ENCODE measurements at regions not wholly inside any gene's neighbourhood (a gene's known extent, or its start where the extent isn't known, plus 50 kb on each side); places are given as distances from the start of the nearest gene placed in this dataset.

DNA sequence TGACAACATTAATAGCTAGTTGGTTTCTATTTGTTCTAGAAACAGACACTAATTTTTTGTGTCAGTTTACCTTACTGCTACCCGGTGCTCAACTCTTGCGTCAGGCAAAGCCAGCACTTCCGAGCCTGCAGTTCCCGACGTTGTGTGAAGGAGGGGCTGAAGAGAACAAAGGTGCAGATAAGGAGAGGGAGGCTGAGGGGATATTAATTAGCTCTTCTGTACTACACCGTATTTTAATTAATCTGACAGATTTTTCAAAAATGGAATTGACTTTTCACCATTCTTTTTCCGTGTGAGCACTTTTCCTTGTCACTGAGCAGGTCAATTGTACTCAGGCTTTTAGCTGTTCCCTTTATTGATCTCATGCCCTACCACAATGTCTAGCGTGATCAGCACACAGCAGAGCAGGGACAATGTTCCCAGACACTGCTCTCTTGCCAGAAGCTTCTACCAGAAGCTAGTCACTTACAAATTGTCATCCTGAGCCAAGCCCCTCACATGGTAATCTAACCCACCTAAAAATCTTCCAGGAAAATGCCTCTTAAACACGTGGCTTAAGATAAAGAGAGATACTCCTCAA is 650.5 kb upstream of the MKI67 start:
- H3K4me3 ChIP-seq: no peak overlapping the region
- H3K27ac ChIP-seq: no peak overlapping the region
- no peaks in the 10 kb centered on the region for H3K4me1 ChIP-seq
- H3K27me3 ChIP-seq: no peaks in the 10 kb centered on the region
- no peaks in the 10 kb centered on the region for H3K36me3 ChIP-seq
- H3K9me3 ChIP-seq: no peaks in the 10 kb centered on the region
- ATAC-seq (no peak), DNase-seq (no peak)
- intact Hi-C loops (cut with DNase I): no loop called here
- TF ChIP-seq, protein P1, sequence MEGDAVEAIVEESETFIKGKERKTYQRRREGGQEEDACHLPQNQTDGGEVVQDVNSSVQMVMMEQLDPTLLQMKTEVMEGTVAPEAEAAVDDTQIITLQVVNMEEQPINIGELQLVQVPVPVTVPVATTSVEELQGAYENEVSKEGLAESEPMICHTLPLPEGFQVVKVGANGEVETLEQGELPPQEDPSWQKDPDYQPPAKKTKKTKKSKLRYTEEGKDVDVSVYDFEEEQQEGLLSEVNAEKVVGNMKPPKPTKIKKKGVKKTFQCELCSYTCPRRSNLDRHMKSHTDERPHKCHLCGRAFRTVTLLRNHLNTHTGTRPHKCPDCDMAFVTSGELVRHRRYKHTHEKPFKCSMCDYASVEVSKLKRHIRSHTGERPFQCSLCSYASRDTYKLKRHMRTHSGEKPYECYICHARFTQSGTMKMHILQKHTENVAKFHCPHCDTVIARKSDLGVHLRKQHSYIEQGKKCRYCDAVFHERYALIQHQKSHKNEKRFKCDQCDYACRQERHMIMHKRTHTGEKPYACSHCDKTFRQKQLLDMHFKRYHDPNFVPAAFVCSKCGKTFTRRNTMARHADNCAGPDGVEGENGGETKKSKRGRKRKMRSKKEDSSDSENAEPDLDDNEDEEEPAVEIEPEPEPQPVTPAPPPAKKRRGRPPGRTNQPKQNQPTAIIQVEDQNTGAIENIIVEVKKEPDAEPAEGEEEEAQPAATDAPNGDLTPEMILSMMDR (IDR thresholded peaks at IDR 0.05): no peak

- Histone ChIP-seq H3K36me3 (no peaks in the 10 kb centered on the region), H3K9me3 (no peaks in the 10 kb centered on the region), H3K27ac (no peak overlapping the region), H3K4me1 (no peaks in the 10 kb centered on the region), H3K27me3 (no peaks in the 10 kb centered on the region), H3K4me3 (no peak overlapping the region)
- intact Hi-C loops (cut with DNase I): no loop called here
- ATAC-seq (no peak), DNase-seq (no peak)
- TF ChIP-seq, protein P1 (IDR thresholded peaks at IDR 0.05): no peak
Measured at GRCh38 chr10:128777342-128777741, 651.1 kb upstream of the MKI67 start.

- Histone ChIP-seq H3K4me1 (no peaks in the 10 kb centered on the region), H3K27me3 (no peaks in the 10 kb centered on the region), H3K9me3 (no peaks in the 10 kb centered on the region), H3K4me3 (no peak overlapping the region), H3K27ac (no peak overlapping the region), H3K36me3 (no peaks in the 10 kb centered on the region)
- ATAC-seq: no peak
- intact Hi-C loops (cut with DNase I): no loop called here
- DNase-seq: no peak
- TF ChIP-seq, protein P1 (IDR thresholded peaks at IDR 0.05): no peak
Measured at GRCh38 chr10:128779416-128779815, 653.2 kb upstream of the MKI67 start.

- no peak overlapping the region for H3K4me3 ChIP-seq
- H3K36me3 ChIP-seq: no peaks in the 10 kb centered on the region
- H3K27me3 ChIP-seq: no peaks in the 10 kb centered on the region
- TF ChIP-seq, protein P1 (IDR thresholded peaks at IDR 0.05): no peak
- no peak for ATAC-seq
- no peaks in the 10 kb centered on the region for H3K9me3 ChIP-seq
- no peak overlapping the region for H3K27ac ChIP-seq
- no peak for DNase-seq
- no peaks in the 10 kb centered on the region for H3K4me1 ChIP-seq
- intact Hi-C loops (cut with DNase I): no loop called here
Measured at GRCh38 chr10:128780156-128780761, 654.0 kb upstream of the MKI67 start.

DNA sequence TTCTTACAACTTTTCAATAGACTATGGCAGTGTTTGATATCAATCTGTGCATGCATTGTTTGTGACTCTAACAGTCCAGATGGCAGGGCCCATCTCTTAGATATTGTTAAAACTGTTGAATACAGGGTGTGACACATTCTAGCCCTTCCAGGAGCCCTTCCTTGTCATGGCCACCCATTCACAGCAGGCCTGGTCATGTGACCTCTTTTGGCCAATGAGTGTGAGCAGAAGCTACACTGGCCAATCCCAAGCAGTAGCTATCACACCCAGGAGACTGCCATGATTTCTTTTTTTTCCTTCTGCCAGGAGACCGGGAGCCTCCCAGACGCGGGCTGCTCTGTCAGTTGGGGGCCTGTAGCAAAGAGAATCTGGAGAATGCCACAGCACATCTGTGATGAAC is 655.4 kb upstream of the MKI67 start:
- no peak for ATAC-seq
- intact Hi-C loops (cut with DNase I): no loop called here
- TF ChIP-seq, protein P1 (IDR thresholded peaks at IDR 0.05): no peak

More for the DNA sequence above, 655.4 kb upstream of the MKI67 start:
- no peak overlapping the region for H3K27ac ChIP-seq
- no peaks in the 10 kb centered on the region for H3K9me3 ChIP-seq
- H3K27me3 ChIP-seq: no peaks in the 10 kb centered on the region
- H3K4me3 ChIP-seq: no peak overlapping the region
- no peaks in the 10 kb centered on the region for H3K36me3 ChIP-seq
- no peaks in the 10 kb centered on the region for H3K4me1 ChIP-seq
- DNase-seq: no peak
